Epithelial cell of esophagus (primary cell): ENCODE measurements at regions not wholly inside any gene's neighbourhood (a gene's known extent, or its start where the extent isn't known, plus 50 kb on each side); places are given as distances from the start of the nearest gene placed in this dataset.
A peak's percentile ranks its signal among the peaks of the same experiment; 100 is the strongest.

Source experiments
- DNase-seq: peaks from one replicate; pipeline ENCODE4 v3.0.0; 2010; ENCODE audit warnings: low read depth
- H3K4me3 ChIP-seq: 2 replicates; pipeline ENCODE4 v1.5.1; 2011; ENCODE audit warnings: mild to moderate bottlenecking, low read length, control low read depth
- CTCF ChIP-seq: IDR thresholded peaks from 2 replicates; pipeline ENCODE4 v1.5.1; 2011; ENCODE audit warnings: low read depth, mild to moderate bottlenecking, low read length, control low read depth, inconsistent platforms; ENCODE audit not compliant: insufficient read depth; ENCODE audit errors: missing control alignments

- no peak for DNase-seq
- no peak for TF ChIP-seq CTCF
- no peak overlapping the region for H3K4me3 ChIP-seq
These were observed 948.8 kb upstream of the SLC10A2 start for GRCh38 chr13:104014803-104015645.

GRCh38 chr13:104011505-104012241 is 945.5 kb upstream of the SLC10A2 start:
- no peak for TF ChIP-seq CTCF
- DNase-seq = no peak
- peak overlapping the region; percentile 19 for H3K4me3 ChIP-seq

- TF ChIP-seq CTCF = no peak
- DNase-seq = peak; percentile 24
- H3K4me3 ChIP-seq = no peak overlapping the region
These were observed 942.6 kb upstream of the SLC10A2 start for GRCh38 chr13:104008541-104009435.

GRCh38 chr13:104008075-104008474 is 941.9 kb upstream of the SLC10A2 start:
- no peak for TF ChIP-seq CTCF
- no peak for DNase-seq
- no peak overlapping the region for H3K4me3 ChIP-seq

- no peak overlapping the region for H3K4me3 ChIP-seq
- peak; percentile 40 for DNase-seq
- no peak for TF ChIP-seq CTCF
These were observed 940.4 kb upstream of the SLC10A2 start for GRCh38 chr13:104006625-104007075.

- no peak for TF ChIP-seq CTCF
- peak; percentile 74 for DNase-seq
- H3K4me3 ChIP-seq = no peak overlapping the region
These were observed 938.4 kb upstream of the SLC10A2 start for GRCh38 chr13:104004572-104004971.
